DOHH2 (cell line): ENCODE measurements at regions not wholly inside any gene's neighbourhood (a gene's known extent, or its start where the extent isn't known, plus 50 kb on each side); places are given as distances from the start of the nearest gene placed in this dataset.

Experiments
- H3F3A ChIP-seq: fragments of 200-600 bp; sonication (generic), shearing (Covaris generic); 2 replicates; pipeline ENCODE4 v1.6.0; 2016; ENCODE audit warnings: antibody characterized with exemption, mild to moderate bottlenecking; ENCODE audit not compliant: control insufficient read depth, insufficient read depth
- H3K27ac ChIP-seq: fragments of 200-600 bp; sonication (generic); 2 replicates; pipeline ENCODE4 v1.5.1; 2014; ENCODE audit warnings: low read depth, mild to moderate bottlenecking, low read length, moderate library complexity
- H3K27me3 ChIP-seq: fragments of 200-600 bp; sonication (generic); 2 replicates; pipeline ENCODE4 v1.6.1; 2014; ENCODE audit warnings: mild to moderate bottlenecking, low read length, mixed read lengths; ENCODE audit not compliant: control insufficient read depth
- H3K36me3 ChIP-seq: fragments of 200-600 bp; sonication (generic); 2 replicates; pipeline ENCODE4 v1.6.1; 2014; ENCODE audit warnings: mild to moderate bottlenecking, low read length, moderate library complexity, mixed read lengths; ENCODE audit not compliant: control insufficient read depth
- H3K4me1 ChIP-seq: fragments of 200-600 bp; sonication (generic); 2 replicates; pipeline ENCODE4 v1.6.1; 2014; ENCODE audit warnings: mild to moderate bottlenecking, low read length, mixed read lengths; ENCODE audit not compliant: control insufficient read depth
- H3K4me2 ChIP-seq: fragments of 200-600 bp; sonication (generic); 2 replicates; pipeline ENCODE4 v1.6.0; 2014; ENCODE audit warnings: mild to moderate bottlenecking, low read length, moderate library complexity
- H3K4me3 ChIP-seq: fragments of 200-600 bp; sonication (generic); 2 replicates; pipeline ENCODE4 v1.5.1; 2014; ENCODE audit warnings: mild to moderate bottlenecking, low read length, mixed read lengths
- H3K79me2 ChIP-seq: fragments of 200-600 bp; sonication (generic); 2 replicates; pipeline ENCODE4 v1.6.1; 2014; ENCODE audit warnings: mild to moderate bottlenecking, low read length, mixed read lengths; ENCODE audit not compliant: control insufficient read depth
- H3K9me2 ChIP-seq: fragments of 200-600 bp; sonication (generic); replicated peaks from 2 replicates; pipeline ENCODE4 v1.6.1; 2014; ENCODE audit warnings: mild to moderate bottlenecking, low read length, mixed read lengths; ENCODE audit not compliant: control insufficient read depth
- H3K9me3 ChIP-seq: fragments of 200-600 bp; sonication (generic); 2 replicates; pipeline ENCODE4 v1.6.1; 2014; ENCODE audit warnings: antibody characterized with exemption, low read length, mixed read lengths; ENCODE audit not compliant: control insufficient read depth, insufficient read depth
- H4K20me1 ChIP-seq: fragments of 200-600 bp; sonication (generic); 2 replicates; pipeline ENCODE4 v1.6.0; 2014; ENCODE audit warnings: low read depth, mild to moderate bottlenecking, antibody characterized with exemption, low read length, moderate library complexity; ENCODE audit not compliant: control insufficient read depth, insufficient read depth
- EZH2phosphoT487 ChIP-seq: fragments of 200-600 bp; sonication (generic); IDR thresholded peaks from 2 replicates; pipeline ENCODE4 v1.6.1; 2017; ENCODE audit warnings: borderline replicate concordance, mild to moderate bottlenecking, antibody characterized with exemption, low read length, moderate library complexity, mixed read lengths
- TF ChIP-seq, protein P1 (sequence below): fragments of 200-600 bp; sonication (generic); IDR thresholded peaks from one replicate; pipeline ENCODE4 v1.5.1; 2014; ENCODE audit warnings: antibody characterized with exemption, mild to moderate bottlenecking, low read depth, low read length; ENCODE audit not compliant: poor library complexity, severe bottlenecking

DNA sequence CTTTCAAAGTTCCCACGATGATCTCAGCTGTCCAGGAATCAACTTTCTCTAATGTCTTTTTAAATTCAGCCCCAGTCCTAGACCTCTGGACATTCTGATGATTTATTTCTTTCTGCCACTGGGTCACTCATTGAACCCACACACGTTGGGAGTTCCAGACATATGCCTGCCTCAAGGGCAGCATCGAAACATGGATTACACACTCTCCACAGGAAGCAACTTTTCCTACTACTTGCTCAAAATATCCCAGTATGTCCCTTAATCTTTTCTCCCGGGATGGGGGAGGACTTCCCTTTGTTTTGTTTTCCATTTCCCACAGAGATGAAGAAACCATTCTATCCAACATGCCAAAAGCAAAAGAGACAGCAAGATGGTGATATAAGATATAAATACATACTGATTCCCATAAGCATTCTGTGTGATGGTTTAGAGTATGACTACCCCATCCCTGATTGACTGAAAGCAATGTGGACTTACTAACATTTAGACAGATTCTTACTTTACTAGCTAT is 79.8 kb upstream of the PPARGC1A start:
- no peaks in the 10 kb centered on the region for H3K9me3 ChIP-seq
- no peaks in the 10 kb centered on the region for H4K20me1 ChIP-seq
- no peaks in the 10 kb centered on the region for H3K4me1 ChIP-seq
- H3F3A ChIP-seq: no peaks in the 10 kb centered on the region
- no peak overlapping the region for H3K27ac ChIP-seq
- no peak overlapping the region for H3K4me2 ChIP-seq
- no peak overlapping the region for H3K4me3 ChIP-seq
- TF ChIP-seq EZH2phosphoT487: no peak
- TF ChIP-seq, protein P1, sequence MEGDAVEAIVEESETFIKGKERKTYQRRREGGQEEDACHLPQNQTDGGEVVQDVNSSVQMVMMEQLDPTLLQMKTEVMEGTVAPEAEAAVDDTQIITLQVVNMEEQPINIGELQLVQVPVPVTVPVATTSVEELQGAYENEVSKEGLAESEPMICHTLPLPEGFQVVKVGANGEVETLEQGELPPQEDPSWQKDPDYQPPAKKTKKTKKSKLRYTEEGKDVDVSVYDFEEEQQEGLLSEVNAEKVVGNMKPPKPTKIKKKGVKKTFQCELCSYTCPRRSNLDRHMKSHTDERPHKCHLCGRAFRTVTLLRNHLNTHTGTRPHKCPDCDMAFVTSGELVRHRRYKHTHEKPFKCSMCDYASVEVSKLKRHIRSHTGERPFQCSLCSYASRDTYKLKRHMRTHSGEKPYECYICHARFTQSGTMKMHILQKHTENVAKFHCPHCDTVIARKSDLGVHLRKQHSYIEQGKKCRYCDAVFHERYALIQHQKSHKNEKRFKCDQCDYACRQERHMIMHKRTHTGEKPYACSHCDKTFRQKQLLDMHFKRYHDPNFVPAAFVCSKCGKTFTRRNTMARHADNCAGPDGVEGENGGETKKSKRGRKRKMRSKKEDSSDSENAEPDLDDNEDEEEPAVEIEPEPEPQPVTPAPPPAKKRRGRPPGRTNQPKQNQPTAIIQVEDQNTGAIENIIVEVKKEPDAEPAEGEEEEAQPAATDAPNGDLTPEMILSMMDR: no peak
- no peaks in the 10 kb centered on the region for H3K9me2 ChIP-seq
- no peaks in the 10 kb centered on the region for H3K36me3 ChIP-seq
- no peaks in the 10 kb centered on the region for H3K79me2 ChIP-seq
- no peaks in the 10 kb centered on the region for H3K27me3 ChIP-seq

DNA sequence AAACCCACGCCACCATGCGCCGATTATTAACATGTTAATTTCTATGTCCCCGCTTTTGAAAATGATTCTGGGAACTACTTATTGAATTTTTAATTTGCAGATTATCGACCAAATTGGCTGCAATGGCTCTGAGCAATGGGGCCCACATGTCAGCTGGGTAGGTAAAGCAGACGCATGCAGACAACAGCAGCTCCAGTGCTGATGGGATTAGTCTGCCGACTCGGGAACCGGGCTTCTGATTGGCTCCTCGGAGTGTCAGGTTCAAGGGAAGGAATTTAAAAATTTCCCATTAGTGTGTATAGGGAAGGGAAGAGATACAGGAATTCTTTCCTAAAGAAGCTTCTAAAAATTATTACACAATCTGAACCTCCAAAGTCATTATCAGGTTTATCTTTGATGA is 77.4 kb upstream of the PPARGC1A start:
- H3K4me1 ChIP-seq: no peaks in the 10 kb centered on the region
- no peaks in the 10 kb centered on the region for H3K9me3 ChIP-seq
- no peak overlapping the region for H3K4me2 ChIP-seq
- H4K20me1 ChIP-seq: no peaks in the 10 kb centered on the region
- no peaks in the 10 kb centered on the region for H3F3A ChIP-seq
- no peak overlapping the region for H3K27ac ChIP-seq
- no peaks in the 10 kb centered on the region for H3K79me2 ChIP-seq
- no peak overlapping the region for H3K4me3 ChIP-seq
- H3K9me2 ChIP-seq: no peaks in the 10 kb centered on the region; the same call in 1 of the 2 replicates
- H3K36me3 ChIP-seq: no peaks in the 10 kb centered on the region
- no peak for TF ChIP-seq EZH2phosphoT487
- TF ChIP-seq, protein P1: no peak
- H3K27me3 ChIP-seq: no peaks in the 10 kb centered on the region

DNA sequence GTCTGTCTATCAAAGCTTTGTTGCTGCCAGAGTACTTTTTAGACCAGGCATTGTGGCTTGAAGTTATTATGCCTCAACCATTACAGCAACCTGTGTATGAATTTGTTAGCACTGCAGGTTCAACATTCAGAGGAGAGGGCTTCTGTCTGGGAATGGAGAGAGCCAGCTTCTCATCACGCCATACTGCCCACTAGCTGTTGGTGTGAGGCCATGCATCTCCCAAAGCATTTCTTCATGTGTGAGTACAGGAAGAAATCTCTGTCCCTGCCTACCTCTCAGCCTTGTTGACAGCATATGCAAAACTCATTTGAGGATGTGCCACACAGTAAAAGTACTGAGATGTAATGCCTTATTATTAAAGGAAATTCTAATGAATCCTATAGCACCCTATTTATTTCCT is 76.9 kb upstream of the PPARGC1A start:
- TF ChIP-seq, protein P1: peak; percentile 20
- no peak for TF ChIP-seq EZH2phosphoT487
- H3K27ac ChIP-seq: no peak overlapping the region
- no peaks in the 10 kb centered on the region; the same call in 1 of the 2 replicates for H3K9me2 ChIP-seq
- no peak overlapping the region for H3K4me3 ChIP-seq
- no peaks in the 10 kb centered on the region for H3F3A ChIP-seq
- no peak overlapping the region for H3K4me2 ChIP-seq
- no peaks in the 10 kb centered on the region for H3K9me3 ChIP-seq
- H3K27me3 ChIP-seq: no peaks in the 10 kb centered on the region
- no peaks in the 10 kb centered on the region for H3K36me3 ChIP-seq
- H3K79me2 ChIP-seq: no peaks in the 10 kb centered on the region
- H4K20me1 ChIP-seq: no peaks in the 10 kb centered on the region
- no peaks in the 10 kb centered on the region for H3K4me1 ChIP-seq
